ENCODE measurements at regions not wholly inside any gene's neighbourhood (a gene's known extent, or its start where the extent isn't known, plus 50 kb on each side); places are given as distances from the start of the nearest gene placed in this dataset.

- no peak for TF ChIP-seq CTCF (conservative IDR thresholded peaks at IDR 0.05; ENCODE audit: low read length)
- no peak for TF ChIP-seq EZH2phosphoT487 (IDR thresholded peaks at IDR 0.05; ENCODE audit: borderline replicate concordance, low read depth, low read length)
Observed at GRCh38 chr10:89100680-89101079, 106.4 kb downstream of the CH25H start.

Data from OCI-LY7 (cell line).